AML-193 (cell line): ENCODE measurements at regions not wholly inside any gene's neighbourhood (a gene's known extent, or its start where the extent isn't known, plus 50 kb on each side); places are given as distances from the start of the nearest gene placed in this dataset.
"Not testable (repeated sequence)": the region's sequence is repeated elsewhere in the genome, so short reads cannot be mapped to it uniquely, and the experiment has no call there.

Source experiments
- DNase-seq, 2 experiments: peaks; one replicate each; lab custom pipeline; 2025; lab: John Stamatoyannopoulos, UW

GRCh38 chr4:104549736-104550135 lies 55.0 kb upstream of the CXXC4 start:
- no peak for DNase-seq

- DNase-seq: no peak
These were observed 64.8 kb upstream of the CXXC4 start for GRCh38 chr4:104559502-104559901.

GRCh38 chr4:104571341-104571740 lies 76.6 kb upstream of the CXXC4 start:
- DNase-seq: no peak

GRCh38 chr4:104574371-104574770 lies 79.7 kb upstream of the CXXC4 start:
- DNase-seq: no peak

- no peak for DNase-seq
These were observed 80.6 kb upstream of the CXXC4 start for GRCh38 chr4:104575278-104575677.

GRCh38 chr4:104577405-104577804 lies 82.7 kb upstream of the CXXC4 start:
- no peak for DNase-seq

- DNase-seq: not testable (repeated sequence)
These were observed 86.8 kb upstream of the CXXC4 start for GRCh38 chr4:104581476-104581875.

GRCh38 chr4:104582056-104582455 lies 87.4 kb upstream of the CXXC4 start:
- not testable (repeated sequence) for DNase-seq

GRCh38 chr4:104589264-104589868 lies 94.7 kb upstream of the CXXC4 start:
- DNase-seq: no peak

GRCh38 chr4:104591510-104591911 lies 96.8 kb upstream of the CXXC4 start:
- no peak for DNase-seq

- no peak for DNase-seq
These were observed 97.5 kb upstream of the CXXC4 start for GRCh38 chr4:104592183-104592582.

- DNase-seq: no peak
These were observed 98.3 kb upstream of the CXXC4 start for GRCh38 chr4:104593019-104593418.

- no peak for DNase-seq
These were observed 101.5 kb upstream of the CXXC4 start for GRCh38 chr4:104596189-104596588.

- no peak for DNase-seq
These were observed 120.8 kb upstream of the CXXC4 start for GRCh38 chr4:104615496-104615895.

- no peak for DNase-seq
These were observed 121.2 kb upstream of the CXXC4 start for GRCh38 chr4:104615926-104616325.

- no peak for DNase-seq
These were observed 121.7 kb upstream of the CXXC4 start for GRCh38 chr4:104616401-104616820.

- DNase-seq: no peak
These were observed 131.0 kb upstream of the CXXC4 start for GRCh38 chr4:104625706-104626105.

GRCh38 chr4:104629601-104630000 lies 134.9 kb upstream of the CXXC4 start:
- DNase-seq: no peak

- no peak for DNase-seq
These were observed 135.6 kb upstream of the CXXC4 start for GRCh38 chr4:104630272-104630671.

- no peak for DNase-seq
These were observed 136.3 kb upstream of the CXXC4 start for GRCh38 chr4:104631000-104631399.

GRCh38 chr4:104641418-104641817 lies 146.7 kb upstream of the CXXC4 start:
- DNase-seq: no peak

GRCh38 chr4:104642521-104642920 lies 147.8 kb upstream of the CXXC4 start:
- DNase-seq: no peak

- DNase-seq: no peak
These were observed 149.1 kb upstream of the CXXC4 start for GRCh38 chr4:104643805-104644204.

- DNase-seq: no peak
These were observed 154.9 kb upstream of the CXXC4 start for GRCh38 chr4:104649631-104650030.

- not testable (repeated sequence) for DNase-seq
These were observed 167.6 kb upstream of the CXXC4 start for GRCh38 chr4:104662269-104662668.
